HUES64 (cell line): ENCODE measurements at regions not wholly inside any gene's neighbourhood (a gene's known extent, or its start where the extent isn't known, plus 50 kb on each side); places are given as distances from the start of the nearest gene placed in this dataset.

Source experiments
- H3K27ac ChIP-seq: 2 replicates; pipeline ENCODE4 v1.7.0; 2013; ENCODE audit warnings: low read depth, low read length, inconsistent platforms
- H3K27me3 ChIP-seq: 2 replicates; pipeline ENCODE4 v1.6.1; 2013; ENCODE audit warnings: mild to moderate bottlenecking, low read length; ENCODE audit not compliant: insufficient read depth
- H3K36me3 ChIP-seq: 2 replicates; pipeline ENCODE4 v1.6.1; 2013; ENCODE audit warnings: mild to moderate bottlenecking, low read length; ENCODE audit not compliant: insufficient read depth
- H3K4me1 ChIP-seq: 2 replicates; pipeline ENCODE4 v1.6.1; 2013; ENCODE audit warnings: mild to moderate bottlenecking, low read length, moderate library complexity; ENCODE audit not compliant: insufficient read depth
- H3K4me3 ChIP-seq: 2 replicates; pipeline ENCODE4 v1.5.1; 2013; ENCODE audit warnings: mild to moderate bottlenecking, low read length, moderate library complexity
- H3K9ac ChIP-seq: 2 replicates; pipeline ENCODE4 v1.6.1; 2013; ENCODE audit warnings: mild to moderate bottlenecking, low read depth, low read length
- H3K9me3 ChIP-seq: 2 replicates; pipeline ENCODE4 v1.6.1; 2013; ENCODE audit warnings: low read depth, low read length; ENCODE audit not compliant: insufficient read depth
- WGBS: fragments of 150-250, 120-280 bp; methylation state at CpG from one replicate; pipeline ENCODE4 v1.1.7; 2013; ENCODE audit warnings: missing lambda C conversion rate; 5-methylcytosine and 5-hydroxymethylcytosine counted together

DNA sequence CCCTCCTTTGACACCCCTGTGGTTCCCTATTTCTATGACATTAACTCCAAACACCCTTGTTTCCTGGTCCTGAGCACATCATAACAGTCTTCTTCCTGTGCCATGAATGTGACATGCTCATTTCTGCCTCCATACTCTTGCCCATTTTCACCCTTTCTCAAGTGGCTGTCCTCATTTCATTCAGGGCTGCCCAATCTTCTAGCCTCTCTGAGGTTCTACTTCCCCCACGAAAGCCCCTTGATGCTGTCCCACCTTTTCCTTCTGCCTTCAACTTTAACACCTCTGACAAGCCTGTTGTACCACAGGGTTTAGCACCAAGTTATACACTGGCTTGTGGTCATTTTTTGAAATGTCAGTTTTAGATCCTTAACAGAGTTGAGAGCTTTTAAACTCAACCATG lies 136.2 kb upstream of the BOD1L1 start:
- Histone ChIP-seq H3K36me3 (no peaks in the 10 kb centered on the region), H3K9me3 (peaks cover 18% of the 10 kb centered on the region; the same call in 1 of the 2 replicates), H3K27ac (no peak overlapping the region), H3K9ac (no peak overlapping the region), H3K27me3 (no peaks in the 10 kb centered on the region), H3K4me1 (no peaks in the 10 kb centered on the region), H3K4me3 (no peak overlapping the region)
- WGBS: 90% methylated on average over 1 of the region's 1 CpG

DNA sequence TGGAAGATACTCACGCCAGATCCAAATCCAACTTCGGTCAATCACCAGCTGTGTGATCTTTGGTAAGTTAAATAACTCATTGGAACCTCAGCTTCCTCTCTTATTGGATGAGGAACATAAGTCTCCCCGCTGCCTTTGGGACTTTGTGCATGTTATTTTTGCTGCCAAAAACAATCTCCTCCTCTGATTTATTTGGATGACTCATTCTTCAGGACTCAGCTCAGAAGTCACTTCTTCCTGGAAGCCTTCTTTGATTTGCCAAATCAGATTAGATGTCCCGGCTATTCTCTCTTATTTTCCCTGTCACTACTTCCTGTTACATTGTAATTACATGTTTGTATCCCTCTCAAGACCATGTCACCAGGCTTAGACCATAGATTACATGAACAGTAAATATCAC lies 138.0 kb upstream of the BOD1L1 start:
- no peaks in the 10 kb centered on the region for H3K27me3 ChIP-seq
- H3K27ac ChIP-seq: no peak overlapping the region
- peaks cover 12% of the 10 kb centered on the region; the same call in 1 of the 2 replicates for H3K9me3 ChIP-seq
- no peak overlapping the region for H3K4me3 ChIP-seq
- no peak overlapping the region for H3K9ac ChIP-seq
- WGBS: 97% methylated on average over 4 of the region's 4 CpGs
- H3K4me1 ChIP-seq: no peaks in the 10 kb centered on the region
- no peaks in the 10 kb centered on the region for H3K36me3 ChIP-seq

DNA sequence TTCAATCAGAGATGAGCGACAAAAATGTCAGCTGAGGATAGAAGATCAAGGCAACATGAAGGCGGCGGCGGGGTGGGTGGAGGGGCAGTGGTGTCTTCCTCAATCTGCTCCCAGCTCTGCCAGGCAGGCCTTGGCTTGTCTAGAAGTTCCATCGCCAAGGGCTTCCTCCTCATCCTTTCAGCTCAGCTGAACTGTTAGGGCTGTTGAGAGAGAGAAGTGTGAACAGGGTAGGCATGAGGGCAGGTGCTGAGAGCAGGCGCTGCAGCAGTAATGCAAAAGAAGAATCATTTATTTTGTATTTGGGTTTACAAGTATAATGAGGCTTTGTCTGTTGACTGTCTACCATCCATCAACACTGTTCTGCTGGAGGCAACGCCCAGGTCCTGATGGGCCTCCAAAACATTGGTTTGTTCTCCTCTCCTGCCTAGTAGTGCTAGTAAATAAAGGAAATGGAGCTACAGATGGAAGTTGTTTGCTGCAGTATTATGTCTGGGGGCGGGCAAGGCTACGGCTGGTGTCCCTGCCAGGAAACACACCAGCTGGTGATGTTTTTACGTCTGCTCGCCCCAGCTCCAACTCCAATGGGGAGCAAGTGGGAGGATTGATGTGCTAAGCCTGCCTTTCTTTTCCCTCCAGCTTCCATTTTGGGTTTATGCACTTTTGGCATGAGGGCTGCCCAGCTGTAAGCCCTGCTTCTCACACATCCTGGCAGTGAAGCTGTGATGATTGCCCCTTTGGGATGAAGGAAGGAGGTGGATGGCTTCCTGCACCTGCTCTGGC lies 139.4 kb upstream of the BOD1L1 start:
- H3K9ac ChIP-seq: no peak overlapping the region
- H3K36me3 ChIP-seq: no peaks in the 10 kb centered on the region
- no peaks in the 10 kb centered on the region for H3K27me3 ChIP-seq
- no peaks in the 10 kb centered on the region for H3K4me1 ChIP-seq
- 83% methylated on average over 11 of the region's 11 CpGs for WGBS
- no peak overlapping the region for H3K4me3 ChIP-seq
- H3K27ac ChIP-seq: no peak overlapping the region
- peaks cover 12% of the 10 kb centered on the region; the same call in 1 of the 2 replicates for H3K9me3 ChIP-seq

DNA sequence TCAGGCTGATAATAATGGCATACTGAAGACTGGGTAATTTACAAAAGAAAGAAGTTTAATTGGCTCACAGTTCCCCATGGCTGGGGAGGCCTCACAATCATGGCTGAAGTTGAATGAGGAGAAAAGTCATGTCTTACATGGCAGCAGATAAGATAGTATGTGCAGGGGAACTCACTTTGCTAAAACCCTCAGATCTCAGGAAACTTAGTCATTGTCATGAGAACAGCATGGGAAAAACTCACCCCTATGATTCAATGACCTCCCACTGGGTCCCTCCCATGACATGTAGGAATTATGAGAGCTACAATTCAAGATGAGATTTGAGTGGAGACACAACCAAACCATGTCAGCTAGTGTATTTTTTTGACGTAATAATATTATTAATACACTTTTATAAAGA lies 149.8 kb upstream of the BOD1L1 start:
- Histone ChIP-seq H3K9me3 (peaks cover 13% of the 10 kb centered on the region; the same call in 1 of the 2 replicates), H3K27ac (no peak overlapping the region), H3K27me3 (no peaks in the 10 kb centered on the region), H3K4me1 (no peaks in the 10 kb centered on the region), H3K36me3 (no peaks in the 10 kb centered on the region), H3K4me3 (no peak overlapping the region), H3K9ac (no peak overlapping the region)
- no CpG with 5 or more reads among the region's 1 CpG for WGBS

DNA sequence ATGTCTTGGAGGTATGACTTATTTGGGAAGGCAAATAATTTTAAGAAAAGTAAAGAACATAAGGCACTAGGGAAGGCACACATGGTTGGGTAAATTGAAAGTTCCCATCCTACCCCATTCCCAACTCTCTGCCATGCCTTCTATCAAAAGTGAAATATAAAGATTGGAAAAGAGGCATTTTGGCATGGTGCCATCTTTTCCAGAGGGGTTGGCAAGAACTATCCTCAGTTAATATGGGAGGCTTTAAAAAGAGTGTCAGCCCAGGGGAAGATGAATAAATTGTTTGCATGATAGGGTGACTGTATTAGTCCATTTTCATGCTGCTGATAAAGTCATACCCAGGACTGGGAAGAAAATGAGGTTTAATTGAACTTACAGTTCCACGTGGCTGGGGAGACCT lies 150.8 kb upstream of the BOD1L1 start:
- Histone ChIP-seq H3K27ac (no peak overlapping the region), H3K36me3 (no peaks in the 10 kb centered on the region), H3K9ac (no peak overlapping the region), H3K4me3 (no peak overlapping the region), H3K9me3 (peaks cover 13% of the 10 kb centered on the region; the same call in 1 of the 2 replicates), H3K27me3 (no peaks in the 10 kb centered on the region), H3K4me1 (no peaks in the 10 kb centered on the region)
- 84% methylated on average over 1 of the region's 1 CpG for WGBS

DNA sequence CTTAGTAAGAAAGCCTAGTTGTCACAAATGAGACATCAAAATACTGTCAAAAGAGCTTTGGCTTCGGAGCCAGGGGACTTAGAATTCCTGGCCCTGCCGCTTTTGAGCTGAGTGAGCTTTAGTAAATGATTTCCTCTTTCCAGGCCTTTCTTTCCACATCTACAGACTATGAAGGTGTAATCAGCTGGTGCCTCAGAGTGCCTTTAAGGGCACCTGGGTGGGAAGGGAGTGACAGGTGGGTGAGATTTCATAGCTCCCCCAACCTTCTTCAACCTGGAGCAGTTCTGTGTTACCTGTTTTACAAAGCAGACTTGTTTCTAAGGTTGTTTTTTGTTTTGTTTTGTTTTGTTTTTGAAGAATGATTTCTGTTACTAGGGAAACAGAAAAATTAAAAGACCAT lies 154.7 kb upstream of the BOD1L1 start:
- Histone ChIP-seq H3K4me1 (no peaks in the 10 kb centered on the region), H3K9ac (no peak overlapping the region), H3K27me3 (no peaks in the 10 kb centered on the region), H3K9me3 (0 out of 2 replicates have a peak, but pooled peaks cover under 1% of the 10 kb centered on the region), H3K36me3 (no peaks in the 10 kb centered on the region), H3K27ac (no peak overlapping the region), H3K4me3 (no peak overlapping the region)
- 90% methylated on average over 2 of the region's 2 CpGs for WGBS

DNA sequence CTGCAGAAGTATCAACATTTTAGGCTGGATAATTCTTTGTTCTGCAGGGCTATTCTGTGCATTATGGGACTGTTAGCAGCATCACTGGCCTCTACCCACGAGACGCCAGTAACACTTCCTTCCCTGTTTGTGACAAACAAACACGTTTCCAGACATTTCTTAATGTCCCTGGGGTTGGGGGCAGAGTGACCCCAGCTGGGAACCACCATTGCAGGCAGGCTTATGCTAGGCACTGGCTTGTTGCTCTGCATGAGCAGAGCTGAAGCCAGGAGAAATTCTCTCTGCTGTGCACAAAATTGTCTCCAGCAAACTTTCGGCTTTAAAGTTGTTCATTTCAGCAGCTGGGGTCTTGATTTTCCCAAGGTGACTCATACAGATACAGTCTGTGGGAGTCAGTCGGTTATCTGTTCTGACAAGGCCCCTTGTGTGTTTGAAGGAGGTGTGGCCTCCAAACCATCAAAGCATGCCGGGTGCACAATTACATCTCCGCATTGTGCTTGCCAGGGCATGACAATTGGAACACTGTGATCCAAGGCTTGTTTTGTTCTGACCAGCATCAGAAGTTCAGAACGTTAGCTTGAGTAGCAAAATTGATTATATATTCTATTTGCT lies 156.4 kb upstream of the BOD1L1 start:
- Histone ChIP-seq H3K9ac (no peak overlapping the region), H3K9me3 (no peaks in the 10 kb centered on the region), H3K4me3 (no peak overlapping the region), H3K27ac (no peak overlapping the region), H3K36me3 (no peaks in the 10 kb centered on the region), H3K4me1 (no peaks in the 10 kb centered on the region), H3K27me3 (no peaks in the 10 kb centered on the region)
- 78% methylated on average over 8 of the region's 8 CpGs for WGBS

DNA sequence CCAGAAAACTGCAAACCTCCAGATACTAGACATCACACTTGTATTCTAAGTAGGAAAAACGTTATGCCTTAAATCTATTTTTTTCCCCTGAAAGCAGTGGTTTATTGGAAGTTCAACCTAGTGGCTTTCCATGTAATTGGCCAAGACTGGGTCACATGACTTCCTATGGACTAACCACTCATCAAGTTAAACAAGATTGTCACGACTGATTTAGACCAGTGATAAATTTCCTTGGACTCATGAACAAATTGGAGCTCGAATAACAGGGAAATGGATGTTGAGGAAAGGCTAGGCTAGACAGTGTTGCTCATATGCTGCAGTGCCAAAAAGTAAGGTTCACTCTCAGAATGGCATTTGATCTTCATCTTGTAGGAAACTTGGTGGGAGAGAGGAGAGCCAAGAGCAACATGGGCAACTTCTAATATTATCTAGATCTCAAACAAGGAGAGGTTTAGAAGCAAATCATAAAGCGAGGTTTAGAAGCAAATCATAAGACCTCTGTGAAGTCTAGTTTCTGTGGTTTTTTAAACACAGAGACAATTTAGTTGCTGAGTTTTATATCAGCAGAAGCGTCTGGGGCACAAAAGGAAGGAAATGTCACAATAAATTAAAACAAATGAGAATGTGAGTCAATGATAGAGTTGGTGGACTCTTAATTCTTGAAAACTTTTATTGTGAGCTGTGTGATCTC lies 165.6 kb upstream of the BOD1L1 start:
- Histone ChIP-seq H3K9ac (no peak overlapping the region), H3K27me3 (no peaks in the 10 kb centered on the region), H3K9me3 (peaks cover 13% of the 10 kb centered on the region; the same call in 1 of the 2 replicates), H3K4me3 (no peak overlapping the region), H3K4me1 (no peaks in the 10 kb centered on the region), H3K36me3 (no peaks in the 10 kb centered on the region), H3K27ac (no peak overlapping the region)
- 93% methylated on average over 5 of the region's 5 CpGs for WGBS

DNA sequence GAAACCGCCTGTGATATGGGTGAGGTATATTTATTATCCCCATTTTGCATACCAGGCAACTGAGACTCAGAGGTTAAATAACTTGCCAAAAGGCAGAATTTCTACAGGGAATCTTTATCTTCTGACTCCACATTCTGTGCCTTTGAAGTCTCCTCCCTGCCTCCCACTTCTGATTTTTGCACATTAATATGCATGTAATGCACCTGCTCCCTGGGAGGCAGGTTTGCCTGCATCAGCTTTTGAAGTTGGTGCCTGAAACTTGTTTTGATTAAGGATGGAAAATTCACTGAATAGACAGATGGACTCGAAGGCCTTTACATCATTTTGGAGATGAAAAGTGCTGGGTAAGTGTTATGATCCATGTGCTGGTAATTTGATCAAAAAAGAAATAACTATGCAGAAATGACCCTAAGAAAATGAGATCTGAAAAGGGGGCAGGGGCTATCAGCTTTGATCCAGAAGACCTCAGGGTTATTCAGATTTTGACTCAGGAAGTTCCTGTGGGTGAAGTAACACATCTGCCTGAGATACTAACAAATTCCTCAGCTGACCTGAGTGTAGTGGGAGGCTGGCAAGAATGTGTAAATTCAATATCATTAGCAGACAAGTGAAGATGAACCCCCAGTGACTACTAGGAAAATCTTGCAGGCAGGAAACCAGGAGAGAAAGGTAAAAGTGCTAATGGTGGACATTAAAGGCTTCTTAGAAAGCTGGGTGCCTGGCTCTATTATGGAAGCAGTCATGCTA lies 167.5 kb upstream of the BOD1L1 start:
- H3K9me3 ChIP-seq: peaks cover 18% of the 10 kb centered on the region
- no peaks in the 10 kb centered on the region for H3K4me1 ChIP-seq
- no peak overlapping the region for H3K4me3 ChIP-seq
- H3K9ac ChIP-seq: no peak overlapping the region
- no peak overlapping the region for H3K27ac ChIP-seq
- no peaks in the 10 kb centered on the region for H3K27me3 ChIP-seq
- no peaks in the 10 kb centered on the region for H3K36me3 ChIP-seq
- WGBS: 78% methylated on average over 1 of the region's 2 CpGs

DNA sequence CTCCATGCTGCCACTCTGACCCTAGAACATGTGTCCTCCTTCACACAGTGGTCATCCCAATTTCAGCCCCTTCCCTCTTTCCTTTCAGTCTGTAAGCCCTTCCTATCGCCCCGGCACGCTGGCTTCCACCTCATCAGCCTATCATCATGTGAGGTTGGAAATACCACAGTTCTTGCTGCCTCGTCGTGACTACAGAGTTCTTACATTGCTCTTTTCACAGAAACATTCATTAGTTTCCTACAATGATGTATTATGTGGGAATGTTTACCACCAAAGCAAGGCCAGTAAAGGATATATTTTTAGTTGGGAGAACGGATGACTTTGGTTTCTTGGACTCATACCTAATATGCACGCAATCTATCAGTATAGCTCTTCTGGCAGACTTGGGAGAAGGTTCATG lies 169.5 kb upstream of the BOD1L1 start:
- Histone ChIP-seq H3K27me3 (no peaks in the 10 kb centered on the region), H3K4me3 (no peak overlapping the region), H3K27ac (no peak overlapping the region), H3K4me1 (no peaks in the 10 kb centered on the region), H3K36me3 (no peaks in the 10 kb centered on the region), H3K9ac (no peak overlapping the region), H3K9me3 (peaks cover 18% of the 10 kb centered on the region)
- 97% methylated on average over 7 of the region's 7 CpGs for WGBS

DNA sequence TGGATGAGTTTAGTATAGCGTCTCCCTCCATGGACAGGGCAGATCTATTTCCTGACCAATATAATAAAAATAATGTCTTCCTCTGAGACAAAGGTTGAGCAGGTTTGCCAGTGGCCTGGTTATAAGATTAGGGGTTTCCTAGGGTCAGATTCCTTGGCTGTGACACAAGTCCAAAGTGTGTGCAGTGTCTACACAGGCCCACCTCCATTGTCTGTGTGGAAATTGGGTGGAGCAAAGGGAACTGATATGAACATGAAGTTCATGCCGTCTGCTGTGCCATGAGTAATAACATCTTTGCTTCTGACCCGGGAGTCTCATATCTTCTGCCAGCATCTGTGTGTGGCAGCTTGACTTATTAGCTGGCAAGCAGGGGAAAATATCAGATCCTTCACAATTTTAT lies 187.7 kb upstream of the BOD1L1 start:
- Histone ChIP-seq H3K9ac (no peak overlapping the region), H3K36me3 (no peaks in the 10 kb centered on the region), H3K9me3 (no peaks in the 10 kb centered on the region), H3K27me3 (no peaks in the 10 kb centered on the region), H3K4me1 (no peaks in the 10 kb centered on the region), H3K27ac (no peak overlapping the region), H3K4me3 (no peak overlapping the region)
- WGBS: 92% methylated on average over 2 of the region's 3 CpGs
